ENCODE measurements at regions not wholly inside any gene's neighbourhood (a gene's known extent, or its start where the extent isn't known, plus 50 kb on each side); places are given as distances from the start of the nearest gene placed in this dataset.

GRCh38 chr18:77635858-77636257, 386.2 kb downstream of the GALR1 start:
- TF ChIP-seq CTCF (IDR thresholded peaks at IDR 0.05) (no peak), POLR2AphosphoS5 (IDR thresholded peaks at IDR 0.05) (no peak), EP300 (IDR thresholded peaks at IDR 0.05) (no peak)
